ENCODE measurements at regions not wholly inside any gene's neighbourhood (a gene's known extent, or its start where the extent isn't known, plus 50 kb on each side); places are given as distances from the start of the nearest gene placed in this dataset.

- TF ChIP-seq CTCF (IDR thresholded peaks at IDR 0.05; ENCODE audit: borderline replicate concordance, extremely low read depth, low read length, poor library complexity, severe bottlenecking) (no peak), EZH2 (IDR thresholded peaks at IDR 0.05; ENCODE audit: borderline replicate concordance, low read depth, low read length, severe bottlenecking) (no peak)
These were observed 167.3 kb downstream of the PPP1R3A start for GRCh38 chr7:113751547-113751946.

Data from DND-41 (cell line).